ENCODE measurements at regions not wholly inside any gene's neighbourhood (a gene's known extent, or its start where the extent isn't known, plus 50 kb on each side); places are given as distances from the start of the nearest gene placed in this dataset.

GRCh38 chr18:39497821-39498220 is 1932.2 kb upstream of the CELF4 start:
- dilution Hi-C loops (cut with MboI; ENCODE audit: extremely low pct_ligation_motif_present, low sequenced_read_pairs): no loop called here
- Histone ChIP-seq H3K9ac (replicated peaks; ENCODE audit: extremely low read depth, insufficient read depth, low read length) (no peak overlapping the region), H3K9me1 (replicated peaks; ENCODE audit: control insufficient read depth, extremely low read depth, insufficient read depth, low read length) (no peaks in the 10 kb centered on the region), H3K4me3 (replicated peaks in 1 of 3; ENCODE audit: insufficient read depth in 1 of 3, low read depth in 1 of 3, low read length in 3 of 3) (no peak overlapping the region), H4K20me1 (replicated peaks; ENCODE audit: control insufficient read depth, extremely low read depth, insufficient read depth, low read length) (no peaks in the 10 kb centered on the region), H3K79me2 (ENCODE audit: control insufficient read depth, insufficient read depth, low read length) (no peaks in the 10 kb centered on the region), H3K27me3 (ENCODE audit: control insufficient read depth in 2 of 2, insufficient read depth in 2 of 2, low read length in 2 of 2) (no peaks in the 10 kb centered on the region), H3K9me3 (replicated peaks; ENCODE audit: control insufficient read depth, insufficient read depth, low read length) (no peaks in the 10 kb centered on the region), H3K4me1 (ENCODE audit: control insufficient read depth, extremely low read depth, insufficient read depth, low read length) (no peaks in the 10 kb centered on the region), H3K4me2 (ENCODE audit: insufficient read depth, low read length) (no peak overlapping the region), H3K27ac (ENCODE audit: insufficient read depth, low read depth, low read length) (no peak overlapping the region), H2AFZ (ENCODE audit: low read depth, low read length) (no peak overlapping the region), H3K36me3 (ENCODE audit: control insufficient read depth in 2 of 2, extremely low read depth in 1 of 2, insufficient read depth in 2 of 2, low read length in 2 of 2) (no peaks in the 10 kb centered on the region)
- FAIRE-seq (no peak), DNase-seq (ENCODE audit: low read depth, low spot score) (no peak)
- TF ChIP-seq MYC (IDR thresholded peaks at IDR 0.05; ENCODE audit: low read depth, low read length) (no peak), POLR2A (IDR thresholded peaks at IDR 0.05; ENCODE audit: low read depth, low read length) (no peak), JUN (IDR thresholded peaks at IDR 0.05; ENCODE audit: borderline replicate concordance, insufficient read depth, insufficient read length, low read depth) (no peak), POLR2AphosphoS5 (IDR thresholded peaks at IDR 0.05; ENCODE audit: insufficient read depth, low read depth, low read length) (no peak), GATA2 (IDR thresholded peaks at IDR 0.05; ENCODE audit: insufficient read depth, insufficient read length, low read depth, low read length) (no peak), EZH2 (IDR thresholded peaks at IDR 0.05; ENCODE audit: borderline replicate concordance, low read depth, low read length, severe bottlenecking) (no peak), MAX (IDR thresholded peaks at IDR 0.05; ENCODE audit: insufficient read depth, insufficient read length) (no peak), FOS (IDR thresholded peaks at IDR 0.05; ENCODE audit: borderline replicate concordance, insufficient read depth, low read length) (no peak)
- TF ChIP-seq, protein P1, sequence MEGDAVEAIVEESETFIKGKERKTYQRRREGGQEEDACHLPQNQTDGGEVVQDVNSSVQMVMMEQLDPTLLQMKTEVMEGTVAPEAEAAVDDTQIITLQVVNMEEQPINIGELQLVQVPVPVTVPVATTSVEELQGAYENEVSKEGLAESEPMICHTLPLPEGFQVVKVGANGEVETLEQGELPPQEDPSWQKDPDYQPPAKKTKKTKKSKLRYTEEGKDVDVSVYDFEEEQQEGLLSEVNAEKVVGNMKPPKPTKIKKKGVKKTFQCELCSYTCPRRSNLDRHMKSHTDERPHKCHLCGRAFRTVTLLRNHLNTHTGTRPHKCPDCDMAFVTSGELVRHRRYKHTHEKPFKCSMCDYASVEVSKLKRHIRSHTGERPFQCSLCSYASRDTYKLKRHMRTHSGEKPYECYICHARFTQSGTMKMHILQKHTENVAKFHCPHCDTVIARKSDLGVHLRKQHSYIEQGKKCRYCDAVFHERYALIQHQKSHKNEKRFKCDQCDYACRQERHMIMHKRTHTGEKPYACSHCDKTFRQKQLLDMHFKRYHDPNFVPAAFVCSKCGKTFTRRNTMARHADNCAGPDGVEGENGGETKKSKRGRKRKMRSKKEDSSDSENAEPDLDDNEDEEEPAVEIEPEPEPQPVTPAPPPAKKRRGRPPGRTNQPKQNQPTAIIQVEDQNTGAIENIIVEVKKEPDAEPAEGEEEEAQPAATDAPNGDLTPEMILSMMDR (IDR thresholded peaks at IDR 0.05; ENCODE audit: extremely low read depth in 1 of 2, insufficient read depth in 1 of 2, low read depth in 1 of 2, low read length in 2 of 2): no peak
- ChIA-PET POLR2A (no interaction called here), CTCF (no interaction called here)
- BruUV-seq (replicated peaks): no TSS peak
- intact Hi-C loops (cut with micrococcal nuclease): no loop called here

Data from endothelial cell of umbilical vein (primary cell).